Esophagus mucosa (tissue), 1 donor: ENCODE measurements at regions not wholly inside any gene's neighbourhood (a gene's known extent, or its start where the extent isn't known, plus 50 kb on each side); places are given as distances from the start of the nearest gene placed in this dataset.
"Not testable (repeated sequence)": the region's sequence is repeated elsewhere in the genome, so short reads cannot be mapped to it uniquely, and the experiment has no call there.

ENCODE experiments used
- ATAC-seq: fragments of 200-7000 bp; cut with Tn5 transposase; one replicate; pipeline ENCODE4 v1.9.1; 2020
- donor health status: DM: yes; HTN: yes; CAD: no.

DNA sequence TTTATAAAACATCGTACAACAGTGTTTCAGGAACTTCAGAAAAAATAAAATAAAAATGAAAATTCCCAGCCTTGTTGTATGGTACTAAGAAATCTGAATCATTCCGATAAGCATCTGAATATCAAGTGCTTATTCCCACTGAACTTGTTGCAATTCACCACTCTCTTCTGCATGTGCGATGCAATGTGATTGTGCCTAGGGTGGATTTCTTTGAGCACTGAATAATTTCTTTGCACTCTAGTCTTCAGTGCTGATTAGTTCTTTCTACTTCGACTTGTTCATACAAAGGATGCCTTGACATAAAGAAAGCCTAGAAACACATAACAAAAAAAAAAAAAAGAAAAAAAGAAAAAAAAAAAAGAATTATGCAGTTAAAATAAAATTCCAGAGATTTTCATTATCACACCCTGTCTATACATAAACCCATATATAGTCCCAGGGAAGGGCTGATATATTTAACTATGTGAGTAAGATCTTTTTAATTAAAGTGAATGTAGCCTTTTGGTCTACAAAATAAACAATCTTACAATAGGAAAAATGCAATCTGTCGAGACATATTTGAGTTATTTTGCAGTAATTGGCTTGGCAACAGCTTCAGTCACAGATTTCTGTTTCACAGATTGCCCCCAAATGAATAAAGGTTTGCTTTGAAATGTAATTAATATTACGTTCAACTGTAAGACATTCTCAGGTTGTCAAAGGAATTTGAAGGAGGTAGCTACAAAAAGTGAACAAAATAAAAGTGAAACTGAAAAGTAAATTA, 1118.9 kb upstream of the CELF2 start:
- no peak for ATAC-seq

- no peak for ATAC-seq
These were observed 1116.9 kb upstream of the CELF2 start for GRCh38 chr10:9900751-9901150.

DNA sequence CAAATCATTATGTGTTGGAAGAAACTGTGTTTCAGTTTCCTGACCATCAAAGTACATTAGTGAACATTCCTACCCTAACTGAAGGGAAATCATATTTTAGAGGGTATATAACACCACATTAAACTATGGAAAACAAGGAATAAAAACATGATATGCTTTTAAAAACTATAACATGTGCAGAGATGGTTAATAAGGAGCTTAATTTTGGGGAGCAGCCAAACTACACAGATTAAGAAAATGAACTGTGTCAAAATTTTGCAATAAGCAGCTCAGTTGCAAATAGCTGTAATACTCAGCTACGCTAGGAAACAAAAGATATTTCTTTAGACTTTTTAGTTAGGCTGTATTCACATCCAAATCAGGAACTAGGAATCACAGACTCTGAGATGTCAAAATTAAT, 1115.7 kb upstream of the CELF2 start:
- ATAC-seq = no peak

DNA sequence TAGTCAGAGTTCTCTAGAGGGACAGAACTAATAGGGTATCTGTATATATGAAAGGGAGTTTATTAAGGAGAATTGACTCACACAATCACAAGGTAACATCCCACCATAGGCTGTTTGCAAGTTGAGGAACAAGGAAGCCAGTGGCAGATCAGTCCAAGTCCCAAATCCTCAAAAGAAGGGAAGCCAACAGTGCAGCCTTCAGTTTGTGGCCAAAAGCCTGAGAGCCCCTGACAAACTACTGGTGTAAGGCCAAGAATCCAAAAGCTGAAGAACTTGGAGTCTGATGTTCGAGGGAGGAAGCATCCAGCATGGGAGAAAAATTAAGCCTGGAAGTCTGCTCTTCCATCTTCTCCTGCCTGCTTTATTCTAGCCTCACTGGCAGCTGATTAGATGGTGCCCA, 1107.2 kb upstream of the CELF2 start:
- ATAC-seq = no peak

- no peak for ATAC-seq
These were observed 1106.2 kb upstream of the CELF2 start for GRCh38 chr10:9911488-9911887.

DNA sequence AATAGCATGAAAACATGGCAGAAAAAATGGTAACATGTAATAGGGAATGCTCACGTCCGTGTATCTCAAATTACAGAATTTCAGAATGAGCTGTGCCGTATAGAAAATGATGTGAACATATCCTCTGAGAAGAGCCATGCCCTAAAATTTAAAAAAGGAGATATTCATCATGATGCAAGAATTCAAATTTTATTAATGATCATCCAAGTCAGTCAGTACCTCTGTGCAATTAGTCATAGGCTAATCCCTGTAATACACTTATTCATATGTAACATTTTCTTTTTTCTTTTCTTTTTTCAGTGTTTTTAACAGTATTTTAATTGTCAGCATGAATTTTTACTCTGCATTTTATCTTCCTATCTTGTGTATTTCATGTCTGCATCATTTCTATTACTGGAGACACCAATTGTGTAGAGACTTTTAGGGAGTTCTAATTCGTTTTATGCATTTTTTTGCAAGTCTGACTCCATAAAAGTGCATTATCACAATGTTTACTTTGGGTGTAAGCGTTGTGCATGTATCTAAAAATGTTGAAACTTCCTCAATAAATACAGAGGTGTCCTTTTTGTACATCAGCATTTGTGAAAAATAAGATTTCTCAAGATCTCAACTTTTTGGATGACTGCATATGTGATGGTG, 1103.7 kb upstream of the CELF2 start:
- ATAC-seq = no peak

DNA sequence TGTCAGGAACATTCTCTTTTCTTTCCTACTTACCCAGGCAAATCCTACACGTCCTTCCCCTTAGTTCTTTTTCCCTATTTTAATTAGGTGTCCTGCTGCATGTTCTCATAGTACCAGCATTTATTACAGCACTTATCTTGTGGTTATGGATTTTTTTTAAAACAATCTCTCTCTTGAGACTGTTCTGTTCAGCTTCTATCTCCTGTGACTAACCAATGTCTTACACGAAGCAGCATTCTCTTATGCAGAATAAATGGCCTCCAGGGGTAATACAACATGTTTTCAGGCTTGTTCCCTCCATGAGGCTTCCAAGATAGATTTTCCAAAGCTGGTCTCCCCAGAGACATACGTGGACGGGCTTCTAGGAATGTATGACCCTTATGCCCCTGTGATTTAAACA, 1096.1 kb upstream of the CELF2 start:
- no peak for ATAC-seq

GRCh38 chr10:9922126-9922870, 1095.4 kb upstream of the CELF2 start:
- no peak for ATAC-seq

DNA sequence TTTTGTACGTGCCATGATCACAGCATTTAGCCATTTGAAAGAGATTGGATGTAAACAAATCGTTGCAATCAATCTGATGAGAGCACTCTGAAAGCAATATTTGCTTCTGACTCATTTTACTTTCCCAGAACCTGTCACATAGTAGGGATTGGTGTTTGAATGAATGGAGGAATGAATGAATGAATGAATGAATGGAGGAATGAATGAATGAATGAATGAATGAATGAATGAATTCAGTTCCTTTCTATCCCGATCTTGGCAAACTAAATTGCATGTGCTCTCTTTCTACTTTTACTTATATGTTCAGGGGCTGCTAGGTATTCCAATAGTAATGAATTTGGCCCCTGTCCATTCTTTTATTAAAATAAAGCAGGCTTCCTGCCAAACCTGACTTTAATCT, 1091.7 kb upstream of the CELF2 start:
- no peak for ATAC-seq

GRCh38 chr10:9926881-9927280, 1090.8 kb upstream of the CELF2 start:
- no peak for ATAC-seq

DNA sequence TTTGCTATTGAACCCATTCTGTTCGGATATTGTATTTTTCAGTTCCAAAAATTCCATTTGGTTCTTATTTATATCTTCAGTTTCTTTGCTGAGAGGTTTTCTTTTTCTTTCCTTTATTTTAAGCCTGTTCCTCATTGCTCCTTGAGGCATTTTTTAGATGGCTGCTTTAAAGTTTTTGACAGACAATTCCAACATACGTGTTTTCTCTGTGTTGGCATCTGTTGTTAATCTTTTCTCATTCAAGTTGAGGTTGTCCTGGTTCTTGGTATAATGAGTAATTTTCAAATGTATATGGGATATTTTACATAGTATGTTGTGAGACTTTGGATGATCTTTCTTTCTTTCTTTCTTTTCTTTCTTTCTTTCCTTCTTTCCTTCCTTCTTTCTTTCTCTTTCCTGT, 1078.0 kb upstream of the CELF2 start:
- ATAC-seq = no peak

DNA sequence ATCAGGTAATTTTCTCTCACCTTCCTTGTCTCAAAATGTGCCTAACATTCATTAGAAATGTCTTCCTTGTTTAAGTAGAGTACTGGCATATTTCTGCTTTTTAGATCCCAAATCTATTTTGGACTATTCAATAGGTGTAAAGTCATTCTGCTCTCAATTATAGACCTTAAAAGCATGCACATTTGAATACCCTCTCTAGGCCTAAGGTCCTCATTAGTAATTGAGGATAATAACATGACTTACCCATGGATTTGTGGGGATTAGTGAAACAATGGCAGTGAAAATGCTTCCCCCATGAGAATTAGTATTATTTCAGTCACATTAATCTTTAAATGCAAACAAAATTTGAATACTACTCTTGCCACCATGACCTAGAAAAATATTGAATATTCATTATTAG, 1073.0 kb upstream of the CELF2 start:
- ATAC-seq = no peak

DNA sequence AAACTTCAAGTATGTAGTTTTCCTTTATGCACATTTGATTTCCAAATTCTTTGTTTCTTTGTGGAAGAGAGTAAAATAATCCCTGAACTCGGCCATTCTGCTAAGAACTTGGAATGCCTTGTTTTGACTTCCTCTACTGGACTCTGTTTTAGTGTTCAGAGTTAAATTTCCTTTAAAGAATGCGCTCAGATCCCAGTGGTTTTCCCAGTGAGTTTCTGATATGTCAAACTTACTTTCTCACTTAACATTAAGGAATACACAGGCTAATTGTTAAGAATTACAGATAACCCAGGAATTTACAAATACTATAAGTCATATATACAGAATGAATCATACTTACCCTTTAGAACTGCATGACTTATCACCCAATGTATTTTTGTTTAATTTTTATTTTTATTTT, 1067.6 kb upstream of the CELF2 start:
- no peak for ATAC-seq

DNA sequence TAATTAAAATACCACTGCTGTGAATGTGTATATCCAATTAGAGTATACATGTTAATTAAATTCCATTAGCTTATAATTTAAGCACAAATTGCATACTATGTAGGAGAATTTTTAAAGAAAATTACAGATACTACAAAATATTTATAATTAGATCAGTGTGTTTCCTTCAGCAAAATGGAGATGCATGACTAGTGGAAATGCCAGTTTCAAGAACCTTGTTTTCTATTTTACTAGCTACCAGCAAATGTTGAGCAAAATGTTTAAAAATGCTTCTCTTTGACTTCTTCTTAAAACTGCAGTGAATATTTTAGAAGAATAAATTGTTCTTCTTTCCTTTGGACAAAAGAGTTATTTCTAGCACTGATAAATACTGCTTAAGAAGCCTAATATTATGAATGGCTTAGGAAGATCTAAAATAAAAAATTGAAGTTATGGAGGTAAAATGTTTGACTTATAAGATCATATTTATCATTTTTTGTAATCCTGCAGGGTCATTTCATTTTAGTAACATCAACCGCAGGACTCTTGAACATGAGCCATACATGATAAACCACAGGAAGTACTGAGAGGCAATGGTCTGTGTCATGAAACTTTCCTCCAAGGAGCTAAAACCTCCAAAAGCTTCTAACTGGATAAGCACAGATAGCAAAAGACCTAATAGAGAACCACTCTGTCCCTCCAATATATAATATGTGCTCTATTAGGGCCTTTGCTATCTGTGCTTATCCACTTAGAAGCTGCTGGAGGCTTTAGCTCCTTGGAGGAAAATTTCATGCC, 1066.0 kb upstream of the CELF2 start:
- no peak for ATAC-seq

DNA sequence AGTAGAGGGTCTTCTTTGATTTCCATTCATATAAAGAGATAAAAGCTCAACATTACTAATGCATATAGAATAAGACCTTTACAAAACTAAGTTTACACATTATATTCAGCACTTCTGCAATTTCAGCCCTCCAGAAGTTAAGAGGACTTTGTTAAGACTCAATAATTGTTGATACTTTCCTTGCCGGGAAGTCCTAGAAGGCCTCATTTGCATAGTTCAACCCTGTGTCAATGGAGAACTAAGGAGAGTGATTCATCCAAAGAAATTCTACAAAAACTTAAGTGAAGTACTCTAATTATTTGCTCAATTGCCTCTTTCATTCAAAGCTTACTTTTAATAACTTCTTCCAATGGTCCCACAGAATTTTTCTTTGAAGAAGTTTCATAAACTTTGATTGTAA, 1060.3 kb upstream of the CELF2 start:
- no peak for ATAC-seq

DNA sequence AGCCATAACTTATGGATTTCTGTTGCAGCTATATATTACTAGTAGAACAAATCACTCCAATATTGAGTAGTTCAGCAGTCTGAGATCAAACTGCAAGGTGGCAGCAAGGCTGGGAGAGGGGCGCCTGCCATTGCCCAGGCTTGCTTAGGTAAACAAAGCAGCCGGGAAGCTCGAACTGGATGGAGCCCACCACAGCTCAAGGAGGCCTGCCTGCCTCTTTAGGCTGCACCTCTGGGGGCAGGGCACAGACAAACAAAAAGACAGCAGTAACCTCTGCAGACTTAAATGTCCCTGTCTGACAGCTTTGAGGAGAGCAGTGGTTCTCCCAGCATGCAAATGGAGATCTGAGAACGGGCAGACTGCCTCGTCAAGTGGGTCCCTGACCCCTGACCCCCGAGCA, 1059.8 kb upstream of the CELF2 start:
- ATAC-seq = not testable (repeated sequence)

GRCh38 chr10:9965341-9965740, 1052.3 kb upstream of the CELF2 start:
- no peak for ATAC-seq

DNA sequence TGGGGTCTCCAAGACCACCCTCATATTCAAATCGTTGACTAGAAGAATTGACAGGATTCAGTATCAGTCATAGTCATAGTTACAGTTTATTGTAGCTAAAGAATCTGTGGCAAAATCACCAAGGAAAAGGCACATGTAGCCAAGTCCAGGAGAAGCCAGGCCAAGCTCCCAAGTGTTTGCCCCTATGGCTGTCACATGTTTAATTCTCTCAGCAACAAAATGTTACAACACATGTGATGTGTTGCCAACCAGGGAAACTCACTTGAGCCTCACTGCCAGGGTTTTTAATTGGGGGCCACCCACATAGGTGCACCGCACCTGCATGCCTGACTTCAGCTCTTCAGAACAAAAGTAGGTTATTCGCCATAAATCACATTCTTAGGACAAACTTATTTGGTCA, 1030.9 kb upstream of the CELF2 start:
- ATAC-seq = no peak

DNA sequence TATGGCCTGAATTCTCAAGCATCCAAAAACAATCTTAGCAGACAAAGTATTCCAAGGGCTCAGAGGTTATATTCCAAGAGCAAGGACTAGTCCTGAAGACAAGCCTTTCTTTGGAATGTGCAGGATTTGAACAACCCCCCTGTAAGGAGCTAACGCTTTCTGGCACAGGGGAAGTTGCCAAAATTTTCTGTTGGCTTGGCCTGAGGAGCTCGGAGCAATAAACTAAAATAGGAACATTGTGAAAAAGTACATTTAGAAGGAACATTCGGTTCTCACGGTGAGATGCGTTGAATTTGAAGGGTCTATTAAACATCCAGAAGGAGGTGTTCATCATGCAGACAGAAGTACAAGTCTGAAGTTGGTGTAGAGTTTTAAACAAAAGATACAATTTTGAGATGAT, 1030.5 kb upstream of the CELF2 start:
- ATAC-seq = no peak

- no peak for ATAC-seq
These were observed 1025.0 kb upstream of the CELF2 start for GRCh38 chr10:9992661-9993060.

DNA sequence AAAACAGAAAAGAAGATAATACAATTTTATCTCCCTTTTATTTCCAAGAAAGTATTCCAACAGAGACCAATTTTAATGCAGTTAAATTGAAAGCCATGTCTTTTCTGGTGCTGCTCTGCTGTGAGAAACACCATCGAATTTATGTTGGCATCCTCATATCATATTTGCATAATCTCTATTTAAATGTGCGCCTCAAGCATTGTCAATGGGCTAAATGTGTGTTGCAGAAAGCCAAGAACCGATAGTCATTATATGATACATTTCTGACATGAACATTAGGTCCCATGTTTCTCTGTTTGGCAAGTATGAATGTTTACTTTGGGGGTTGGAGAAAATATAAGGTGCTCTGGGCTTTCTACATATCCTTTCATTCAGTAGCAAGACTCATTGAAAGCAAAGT, 1023.5 kb upstream of the CELF2 start:
- no peak for ATAC-seq

GRCh38 chr10:9999627-10000026, 1018.0 kb upstream of the CELF2 start:
- no peak for ATAC-seq

DNA sequence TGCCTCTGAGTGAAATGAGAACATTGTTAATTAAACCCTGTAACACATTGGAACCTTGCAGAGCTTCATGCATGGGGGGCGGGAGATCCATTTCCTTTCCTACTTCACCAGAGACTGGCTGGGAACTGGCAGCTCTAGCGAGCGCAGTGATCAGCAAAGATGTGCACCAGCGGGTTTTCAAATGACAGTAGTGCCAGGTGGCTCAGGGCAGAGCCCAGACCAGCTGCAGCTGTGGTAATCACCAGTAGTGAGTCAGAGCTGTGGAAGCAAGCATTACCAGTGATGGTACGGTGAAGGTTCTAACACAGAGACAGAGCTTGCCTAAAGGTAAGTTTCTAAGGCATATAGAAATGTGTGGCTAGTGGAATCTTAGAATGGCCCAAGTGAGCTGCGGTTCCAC, 1009.7 kb upstream of the CELF2 start:
- no peak for ATAC-seq
